Esophagus (tissue), 2 donors: ENCODE measurements at regions not wholly inside any gene's neighbourhood (a gene's known extent, or its start where the extent isn't known, plus 50 kb on each side); places are given as distances from the start of the nearest gene placed in this dataset.
"Not testable (repeated sequence)": the region's sequence is repeated elsewhere in the genome, so short reads cannot be mapped to it uniquely, and the experiment has no call there.

Experiments used
- H3K27ac ChIP-seq, 2 donors: one replicate each; pipeline ENCODE4 v1.5.1; 2013; ENCODE audit warnings: low read depth in 2 of 2, mild to moderate bottlenecking in 2 of 2, inconsistent platforms in 1 of 2, low read length in 1 of 2, moderate library complexity in 1 of 2
- H3K27me3 ChIP-seq, 2 donors: one replicate each; pipeline ENCODE4 v1.6.1; 2013; ENCODE audit warnings: low read length in 2 of 2, control low read depth in 1 of 2, mild to moderate bottlenecking in 1 of 2; ENCODE audit not compliant: insufficient read depth in 2 of 2, control insufficient read depth in 1 of 2
- H3K36me3 ChIP-seq, 2 donors: one replicate each; pipeline ENCODE4 v1.6.1; 2013; ENCODE audit warnings: low read length in 1 of 2; ENCODE audit not compliant: control insufficient read depth in 2 of 2, insufficient read depth in 2 of 2
- H3K4me1 ChIP-seq, 2 donors: one replicate each; pipeline ENCODE4 v1.6.1; 2013; ENCODE audit warnings: low read length in 1 of 2; ENCODE audit not compliant: control insufficient read depth in 2 of 2, insufficient read depth in 2 of 2
- H3K4me3 ChIP-seq, 2 donors: one replicate each; pipeline ENCODE4 v1.5.1; 2013; ENCODE audit warnings: low read length in 2 of 2, mild to moderate bottlenecking in 2 of 2, low read depth in 1 of 2, moderate library complexity in 1 of 2
- H3K9me3 ChIP-seq, 2 donors: one replicate each; pipeline ENCODE4 v1.6.1; 2013; ENCODE audit warnings: mild to moderate bottlenecking in 2 of 2, low read depth in 1 of 2, low read length in 1 of 2, moderate library complexity in 1 of 2; ENCODE audit not compliant: control insufficient read depth in 2 of 2, insufficient read depth in 1 of 2
- WGBS, 2 donors: extraction: QIAGEN DNeasy Blood & Tissue Kit; methylation state at CpG; one replicate each; pipeline ENCODE4 v1.1.7; 2013; 5-methylcytosine and 5-hydroxymethylcytosine counted together
- donor health status: healthy with polysubstance abuse.
- donor health status: Bipolar disorder and iron deficiency.

DNA sequence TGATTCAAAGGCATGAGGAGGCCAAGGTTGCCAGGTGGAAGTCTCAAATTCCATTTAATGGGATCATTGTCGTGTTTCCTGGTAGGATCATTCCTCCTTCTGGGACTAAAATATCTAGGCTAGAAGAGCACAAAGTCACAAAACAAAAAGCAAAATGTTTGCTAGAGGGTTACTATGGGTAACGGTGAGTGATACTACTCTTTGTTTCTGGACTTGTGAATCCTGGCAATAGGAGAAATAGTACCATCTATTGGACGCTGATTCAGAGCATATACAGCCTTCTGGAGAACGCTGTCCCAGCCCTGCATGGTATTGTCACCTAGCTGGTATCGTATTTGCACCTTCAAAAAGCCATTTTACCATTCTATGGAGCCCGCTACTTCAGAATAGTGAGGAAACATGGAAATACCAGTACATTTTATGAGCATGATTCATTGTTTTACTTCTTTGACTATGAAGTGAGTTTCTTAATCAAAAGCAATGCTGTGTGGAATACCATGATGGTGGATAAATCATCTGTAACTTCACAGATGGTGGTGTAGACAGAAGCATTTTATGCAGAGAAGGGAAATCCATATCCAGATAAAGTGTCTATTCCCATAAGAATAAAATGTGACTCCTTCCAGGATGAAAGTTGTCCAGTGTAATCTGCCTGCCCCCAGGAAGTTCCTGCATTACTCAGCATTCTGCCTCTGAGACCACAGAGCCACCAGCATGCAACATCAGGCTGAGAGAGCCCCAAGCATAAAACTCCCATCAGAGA, 361.0 kb downstream of the ETV1 start:
- no peaks in the 10 kb centered on the region for H3K27me3 ChIP-seq
- H3K4me1 ChIP-seq: no peaks in the 10 kb centered on the region
- no peaks in the 10 kb centered on the region for H3K36me3 ChIP-seq
- H3K27ac ChIP-seq: no peak overlapping the region
- 83 to 88% methylated on average over 6 of the region's 6 CpGs for WGBS, 2 donors
- no peaks in the 10 kb centered on the region for H3K9me3 ChIP-seq
- no peak overlapping the region for H3K4me3 ChIP-seq

DNA sequence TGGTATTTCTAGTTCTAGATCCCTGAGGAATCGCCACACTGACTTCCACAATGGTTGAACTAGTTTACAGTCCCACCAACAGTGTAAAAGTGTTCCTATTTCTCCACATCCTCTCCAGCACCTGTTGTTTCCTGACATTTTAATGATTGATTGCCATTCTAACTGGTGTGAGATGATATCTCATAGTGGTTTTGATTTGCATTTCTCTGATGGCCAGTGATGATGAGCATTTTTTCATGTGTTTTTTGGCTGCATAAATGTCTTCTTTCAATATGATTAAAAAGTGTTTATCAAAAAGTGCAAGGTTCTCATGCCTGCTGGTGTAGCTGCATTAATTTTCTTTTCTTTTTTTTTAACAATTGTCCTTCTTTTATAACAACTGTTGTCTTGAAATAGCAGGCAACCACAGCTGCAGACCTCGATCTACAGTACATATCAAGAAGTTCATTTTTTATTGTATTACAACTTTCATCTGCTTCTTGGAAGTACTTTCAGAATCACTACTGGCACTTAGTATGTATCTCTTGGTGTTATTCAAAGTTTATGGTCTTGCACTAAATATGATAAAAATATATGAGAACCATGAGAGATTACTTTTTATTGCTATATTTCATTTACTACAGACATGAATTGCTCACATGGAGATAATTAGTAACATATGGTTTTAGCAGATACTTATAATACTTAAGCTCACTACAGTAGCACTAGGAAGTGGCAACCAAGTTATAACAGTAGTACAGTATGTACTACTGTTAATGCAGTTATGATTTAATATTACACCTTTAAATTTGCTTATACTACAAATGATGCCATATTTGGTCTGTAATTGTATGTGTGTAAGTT, 358.0 kb downstream of the ETV1 start:
- 47 to 51% methylated on average over 1 of the region's 2 CpGs for WGBS, 2 donors
- H3K36me3 ChIP-seq, H3K4me3 ChIP-seq, H3K4me1 ChIP-seq, H3K27me3 ChIP-seq, H3K9me3 ChIP-seq, H3K27ac ChIP-seq: not testable (repeated sequence)

DNA sequence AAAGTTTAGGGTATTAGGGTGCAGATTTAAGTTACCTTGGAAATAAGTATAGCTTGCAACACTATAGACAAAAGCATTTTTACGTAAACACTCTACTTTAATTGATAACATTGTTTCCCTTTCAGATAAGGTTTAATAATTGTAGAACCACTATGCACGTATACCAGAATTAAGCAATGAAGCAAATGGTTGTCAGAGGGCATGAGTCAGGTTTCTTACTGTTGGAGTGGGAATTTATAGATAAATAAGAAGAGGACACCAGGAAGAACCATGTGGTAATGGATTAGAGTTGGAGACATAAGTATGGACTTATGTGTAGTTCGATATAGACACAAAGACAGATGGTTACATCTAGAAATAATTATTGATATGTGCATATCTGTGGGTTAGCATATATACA, 355.6 kb downstream of the ETV1 start:
- Histone ChIP-seq H3K9me3 (no peaks in the 10 kb centered on the region), H3K27me3 (no peaks in the 10 kb centered on the region), H3K36me3 (no peaks in the 10 kb centered on the region), H3K27ac (no peak overlapping the region), H3K4me3 (no peak overlapping the region), H3K4me1 (no peaks in the 10 kb centered on the region)
- WGBS, 2 donors: 74 to 88% methylated on average over 3 of the region's 3 CpGs

DNA sequence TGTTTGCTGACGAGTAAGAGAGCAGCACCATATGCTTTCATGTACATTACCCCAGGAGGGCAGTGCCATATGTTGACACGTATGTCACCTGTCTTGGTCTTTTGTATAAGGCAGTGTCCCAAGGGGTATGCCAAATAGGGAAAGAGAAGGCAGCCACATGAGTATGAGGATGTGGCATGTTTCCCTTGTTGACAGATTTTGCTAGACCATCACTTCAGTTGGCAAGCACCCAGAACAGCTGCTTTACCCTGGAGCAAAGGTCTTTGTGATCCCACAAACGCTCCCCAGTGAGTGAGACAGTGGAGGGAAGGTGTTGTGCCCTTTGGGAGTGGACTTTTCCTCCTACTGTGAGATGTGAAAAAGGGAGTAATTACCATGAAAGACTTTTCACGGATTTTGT, 350.1 kb downstream of the ETV1 start:
- H3K4me1 ChIP-seq: no peaks in the 10 kb centered on the region
- H3K9me3 ChIP-seq: no peaks in the 10 kb centered on the region
- WGBS, 2 donors: 61 to 66% methylated on average over 4 of the region's 4 CpGs
- no peaks in the 10 kb centered on the region for H3K36me3 ChIP-seq
- H3K4me3 ChIP-seq: no peak overlapping the region
- no peaks in the 10 kb centered on the region for H3K27me3 ChIP-seq
- H3K27ac ChIP-seq: no peak overlapping the region

DNA sequence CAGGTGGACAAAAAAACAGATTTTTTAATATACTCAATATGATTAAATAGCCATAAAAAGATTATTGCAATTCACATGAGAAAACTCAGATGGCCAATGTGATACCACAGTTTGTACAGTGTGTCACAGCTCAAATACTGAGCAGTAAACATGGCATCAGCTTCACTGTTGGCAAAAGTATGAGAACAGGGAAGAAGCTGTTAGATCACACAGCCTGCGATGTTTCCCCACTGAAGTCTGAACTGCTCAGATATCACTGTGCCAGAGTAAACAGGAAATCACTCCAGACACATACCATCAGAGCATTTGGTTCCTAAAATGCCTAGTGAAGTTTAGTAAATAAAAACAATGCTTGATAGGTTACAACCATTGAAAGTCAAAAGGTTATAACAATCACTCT, 347.8 kb downstream of the ETV1 start:
- Histone ChIP-seq H3K4me1 (no peaks in the 10 kb centered on the region), H3K36me3 (no peaks in the 10 kb centered on the region), H3K9me3 (no peaks in the 10 kb centered on the region), H3K4me3 (no peak overlapping the region), H3K27ac (no peak overlapping the region), H3K27me3 (no peaks in the 10 kb centered on the region)
- 17 to 40% methylated on average over 1 of the region's 1 CpG for WGBS, 2 donors

DNA sequence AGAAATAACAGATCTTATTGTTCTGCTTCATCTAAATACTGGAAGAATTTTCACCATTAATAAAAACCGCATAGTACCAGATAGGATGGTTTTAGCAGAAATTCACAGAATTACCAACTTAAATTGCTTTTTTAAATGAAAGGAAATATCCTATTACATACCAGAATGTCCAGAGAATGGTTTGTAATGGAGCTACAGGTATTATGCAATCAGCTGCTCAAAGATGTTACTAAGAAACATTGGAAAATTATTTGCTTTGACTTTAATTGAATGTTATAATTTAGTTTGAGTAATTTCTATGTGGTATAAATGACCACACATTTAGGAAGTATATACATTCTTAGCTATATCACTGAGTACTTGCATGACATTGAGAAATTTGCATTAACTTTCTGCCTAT, 338.3 kb downstream of the ETV1 start:
- H3K27ac ChIP-seq: no peak overlapping the region
- no peak overlapping the region for H3K4me3 ChIP-seq
- H3K9me3 ChIP-seq: no peaks in the 10 kb centered on the region
- no peaks in the 10 kb centered on the region for H3K27me3 ChIP-seq
- WGBS, 2 donors: 87 to 98% methylated on average over 1 of the region's 1 CpG
- no peaks in the 10 kb centered on the region for H3K4me1 ChIP-seq
- H3K36me3 ChIP-seq: no peaks in the 10 kb centered on the region

DNA sequence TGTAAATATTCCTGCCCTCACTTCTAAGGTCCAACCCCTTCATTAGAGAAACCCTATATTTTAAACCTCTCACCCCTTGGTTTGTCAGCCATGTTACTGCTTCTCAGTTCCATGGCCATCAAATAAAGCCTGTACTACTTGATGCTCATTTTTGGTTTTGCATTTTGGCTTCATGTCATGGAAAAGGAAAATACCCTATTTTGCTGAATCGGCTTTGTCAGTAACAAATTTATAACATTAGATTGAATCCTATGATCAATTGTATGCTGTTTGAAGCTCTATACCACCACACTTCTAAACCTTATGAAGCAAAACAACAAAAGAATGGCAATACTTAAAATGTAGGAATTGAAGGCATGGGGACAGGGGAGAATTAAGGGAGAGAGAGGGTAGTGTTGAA, 333.1 kb downstream of the ETV1 start:
- Histone ChIP-seq H3K4me3 (no peak overlapping the region), H3K4me1 (no peaks in the 10 kb centered on the region), H3K27me3 (no peaks in the 10 kb centered on the region), H3K36me3 (no peaks in the 10 kb centered on the region), H3K27ac (no peak overlapping the region), H3K9me3 (no peaks in the 10 kb centered on the region)
- WGBS, 2 donors: 59 to 100% methylated on average over 1 of the region's 1 CpG

DNA sequence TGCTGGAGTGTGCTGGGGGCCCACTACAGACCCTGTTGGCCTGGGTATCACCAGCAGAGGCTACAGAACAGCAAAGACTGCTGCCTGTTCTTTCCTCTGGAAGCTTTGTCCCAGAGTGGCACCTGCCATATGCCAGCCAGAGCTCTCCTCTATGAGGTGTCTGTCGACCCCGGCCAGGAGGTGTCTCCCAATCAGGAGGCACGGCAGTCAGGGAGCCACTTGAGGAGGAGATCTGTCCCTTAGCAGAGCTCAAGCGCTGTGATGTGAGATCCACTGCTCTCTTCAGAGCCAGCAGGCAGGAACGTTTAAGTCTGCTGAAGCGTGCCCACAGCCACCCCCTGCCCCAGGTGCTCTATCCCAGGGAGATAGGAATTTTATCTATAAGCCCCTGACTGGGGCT, 316.2 kb downstream of the ETV1 start:
- Histone ChIP-seq H3K36me3 (no peaks in the 10 kb centered on the region), H3K4me3 (no peak overlapping the region), H3K27me3 (no peaks in the 10 kb centered on the region), H3K27ac (no peak overlapping the region), H3K4me1 (no peaks in the 10 kb centered on the region), H3K9me3 (peaks cover 0 to 4% of the 10 kb centered on the region in 2 donors)
- 76 to 82% methylated on average over 6 of the region's 6 CpGs for WGBS, 2 donors

DNA sequence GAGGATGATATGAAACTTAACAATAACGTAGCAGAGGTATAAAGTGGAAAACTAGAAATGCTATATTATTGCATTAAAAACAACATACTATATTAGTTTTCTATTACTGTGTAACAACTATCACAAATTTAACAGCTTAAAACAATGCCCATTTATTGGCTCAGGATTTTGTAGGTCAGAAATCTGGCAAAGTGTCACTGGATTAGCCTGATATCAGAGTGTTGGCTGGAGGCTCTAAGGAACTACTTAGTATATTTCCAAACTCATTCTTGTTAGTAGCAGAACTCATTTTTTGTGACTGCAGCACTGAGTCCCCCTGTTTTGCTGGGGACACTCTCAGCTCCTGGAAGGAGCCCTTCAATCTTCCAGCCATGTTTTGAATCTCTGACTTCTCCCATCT, 306.8 kb downstream of the ETV1 start:
- H3K36me3 ChIP-seq: no peaks in the 10 kb centered on the region
- H3K9me3 ChIP-seq: no peaks in the 10 kb centered on the region
- no peaks in the 10 kb centered on the region for H3K27me3 ChIP-seq
- H3K4me3 ChIP-seq: no peak overlapping the region
- 87 to 88% methylated on average over 1 of the region's 1 CpG for WGBS, 2 donors
- no peaks in the 10 kb centered on the region for H3K4me1 ChIP-seq
- no peak overlapping the region for H3K27ac ChIP-seq

DNA sequence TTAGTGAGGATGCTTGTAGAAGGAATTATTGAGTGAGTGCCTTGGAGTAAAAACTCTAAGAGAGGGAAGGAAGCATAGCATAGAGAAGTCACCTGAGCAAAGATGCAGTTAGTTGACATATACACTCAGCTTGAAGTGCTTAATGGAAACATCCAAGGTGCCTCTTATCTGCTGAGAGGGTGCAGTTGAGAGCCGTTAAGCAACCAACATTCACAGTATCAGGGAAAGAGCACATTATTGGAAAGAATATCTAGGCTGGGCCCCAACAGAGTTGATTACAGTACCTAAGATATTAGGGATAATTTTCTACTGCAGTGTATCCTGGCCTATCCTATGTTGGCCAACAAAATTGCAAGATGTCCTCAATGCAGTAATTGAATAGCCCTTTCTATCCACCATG, 302.0 kb downstream of the ETV1 start:
- 86 to 92% methylated on average over 1 of the region's 1 CpG for WGBS, 2 donors
- H3K4me1 ChIP-seq: no peaks in the 10 kb centered on the region
- H3K27ac ChIP-seq: no peak overlapping the region
- no peaks in the 10 kb centered on the region for H3K36me3 ChIP-seq
- H3K27me3 ChIP-seq: no peaks in the 10 kb centered on the region
- H3K9me3 ChIP-seq: no peaks in the 10 kb centered on the region
- no peak overlapping the region for H3K4me3 ChIP-seq
